ENCODE measurements at regions not wholly inside any gene's neighbourhood (a gene's known extent, or its start where the extent isn't known, plus 50 kb on each side); places are given as distances from the start of the nearest gene placed in this dataset.

- Histone ChIP-seq H3K79me2 (ENCODE audit: control insufficient read depth in 1 of 2, insufficient read depth in 2 of 2, low read length in 2 of 2) (no peaks in the 10 kb centered on the region), H3K9me3 (ENCODE audit: insufficient read depth in 2 of 2, low read depth in 1 of 2, low read length in 1 of 2) (no peaks in the 10 kb centered on the region), H3K56ac (replicated peaks; ENCODE audit: insufficient read length, low read depth, low read length) (no peak overlapping the region), H3K27me3 (replicated peaks in 1 of 4; ENCODE audit: control insufficient read depth in 3 of 4, extremely low read depth in 1 of 4, insufficient read depth in 3 of 4, low read length in 3 of 4) (no peaks in the 10 kb centered on the region), H3K79me1 (ENCODE audit: low read depth, low read length) (no peaks in the 10 kb centered on the region), H4K91ac (replicated peaks; ENCODE audit: insufficient read length, low read length) (no peak overlapping the region), H3K18ac (ENCODE audit: extremely low read depth, low read length) (0 out of 2 replicates have a peak overlapping the region, but pooled peaks have one; percentile 9), H3K4ac (replicated peaks; ENCODE audit: insufficient read length, low read depth, low read length) (no peak overlapping the region), H2BK5ac (ENCODE audit: low read depth, low read length) (no peak overlapping the region), H2BK12ac (ENCODE audit: low read depth, low read length) (no peak overlapping the region), H3K36me3 (ENCODE audit: control insufficient read depth in 2 of 4, insufficient read depth in 4 of 4, low read length in 3 of 4) (no peaks in the 10 kb centered on the region), H3K14ac (ENCODE audit: insufficient read length) (no peak overlapping the region), H3K23ac (ENCODE audit: insufficient read length) (no peak overlapping the region), H2AK5ac (ENCODE audit: low read depth, low read length) (no peak overlapping the region), H3K4me2 (ENCODE audit: insufficient read depth in 1 of 2, low read depth in 2 of 2, low read length in 2 of 2) (no peak overlapping the region), H4K5ac (ENCODE audit: insufficient read length, low read depth, low read length) (no peak overlapping the region), H2BK120ac (replicated peaks; ENCODE audit: low read depth, low read length) (no peak overlapping the region), H3K9ac (replicated peaks in 1 of 4; ENCODE audit: extremely low read depth in 1 of 4, low read depth in 3 of 4, low read length in 3 of 4) (peak overlapping the region in 1 of 4 experiments; percentile 32; a peak in 1 of 7 replicates), H3K27ac (ENCODE audit: low read depth, low read length) (no peak overlapping the region), H4K8ac (ENCODE audit: extremely low read depth, insufficient read depth, low read length) (no peak overlapping the region), H3K23me2 (ENCODE audit: low read depth, low read length) (no peaks in the 10 kb centered on the region), H2BK15ac (ENCODE audit: low read length) (no peak overlapping the region; the same call in 1 of the 2 replicates), H2AFZ (ENCODE audit: low read length) (no peak overlapping the region), H3K4me1 (replicated peaks in 1 of 4; ENCODE audit: control insufficient read depth in 3 of 4, insufficient read depth in 4 of 4, low read length in 3 of 4) (peaks cover 2 to 10% (median 6%) of the 10 kb centered on the region in 4 experiments; a peak in 6 of 7 replicates), H4K20me1 (replicated peaks in 1 of 2; ENCODE audit: control insufficient read depth in 1 of 2, insufficient read depth in 2 of 2, low read length in 2 of 2) (no peaks in the 10 kb centered on the region), H2BK20ac (ENCODE audit: low read length) (no peak overlapping the region), H3K4me3 (ENCODE audit: extremely low read depth in 1 of 4, insufficient read depth in 2 of 4, low read depth in 3 of 4, low read length in 4 of 4) (no peak overlapping the region)
- FAIRE-seq (no peak), DNase-seq (ENCODE audit: low read depth in 1 of 2, low spot score in 2 of 2) (no peak)
- WGBS, 2 experiments (ENCODE audit: extremely low coverage in 1 of 2, insufficient coverage in 1 of 2, insufficient read length in 1 of 2, insufficient replicate concordance in 2 of 2, low coverage in 1 of 2, low lambda C conversion rate in 2 of 2, missing lambda C conversion rate in 1 of 2): 92% methylated on average over 6 of the region's 6 CpGs; no CpG with 5 or more reads in 1 of the 2 experiments
- ChIA-PET POLR2A (ENCODE audit: partially characterized antibody) (no interaction called here), CTCF (ENCODE audit: partially characterized antibody) (interaction anchor here (0.7 kb wide), 1 partner anchor 12 kb away, joined by 3 read pairs; no protein-coding TSS in a partner anchor)
- TF ChIP-seq ZNF274 (IDR thresholded peaks at IDR 0.05; ENCODE audit: borderline replicate concordance, extremely low read depth, low read length) (no peak), EP300 (IDR thresholded peaks at IDR 0.05; ENCODE audit: borderline replicate concordance in 1 of 2, low read depth in 2 of 2, low read length in 2 of 2) (no peak), RFX5 (IDR thresholded peaks at IDR 0.05; ENCODE audit: borderline replicate concordance, low read depth, low read length) (no peak), SIN3A (conservative IDR thresholded peaks at IDR 0.05 in 1 of 2, IDR thresholded peaks at IDR 0.05 in 1 of 2; ENCODE audit: low read depth in 1 of 2, low read length in 2 of 2) (no peak), RNF2 (IDR thresholded peaks at IDR 0.05; ENCODE audit: borderline replicate concordance, low read depth, low read length, missing control alignments, poor library complexity, severe bottlenecking) (no peak), BCL11A (IDR thresholded peaks at IDR 0.05; ENCODE audit: low read depth in 2 of 2, low read length in 2 of 2) (no peak), CBX8 (IDR thresholded peaks at IDR 0.05; ENCODE audit: borderline replicate concordance, low read depth, low read length) (no peak), KDM5A (IDR thresholded peaks at IDR 0.05; ENCODE audit: low read length) (no peak), RXRA (IDR thresholded peaks at IDR 0.05; ENCODE audit: insufficient read depth, low read depth, low read length) (no peak), TEAD4 (IDR thresholded peaks at IDR 0.05; ENCODE audit: low read depth, low read length) (no peak), TAF1 (IDR thresholded peaks at IDR 0.05; ENCODE audit: low read depth, low read length) (no peak), BACH1 (IDR thresholded peaks at IDR 0.05; ENCODE audit: low read length) (no peak), CHD1 (IDR thresholded peaks at IDR 0.05; ENCODE audit: low read depth, low read length) (no peak)
These were observed 101.6 kb upstream of the TNS3 start for GRCh38 chr7:47683485-47683898.
